Left forelimb (tissue), 1 donor: ENCODE measurements at regions not wholly inside any gene's neighbourhood (a gene's known extent, or its start where the extent isn't known, plus 50 kb on each side); places are given as distances from the start of the nearest gene placed in this dataset.
"Not testable (repeated sequence)": the region's sequence is repeated elsewhere in the genome, so short reads cannot be mapped to it uniquely, and the experiment has no call there.

ENCODE experiments used
- DNase-seq: peaks from one replicate; pipeline ENCODE4 v3.0.0-alpha.2; 2018; ENCODE audit warnings: low spot score

GRCh38 chr2:35548171-35548570 is 807.4 kb upstream of the CRIM1 start:
- no peak for DNase-seq

- no peak for DNase-seq
Observed at GRCh38 chr2:35545301-35545700, 810.3 kb upstream of the CRIM1 start.

GRCh38 chr2:35538796-35539195 is 816.8 kb upstream of the CRIM1 start:
- DNase-seq = no peak

- no peak for DNase-seq
Observed at GRCh38 chr2:35530615-35531135, 824.9 kb upstream of the CRIM1 start.

GRCh38 chr2:35526741-35527140 is 828.8 kb upstream of the CRIM1 start:
- DNase-seq = no peak

- DNase-seq = no peak
Observed at GRCh38 chr2:35522450-35522849, 833.1 kb upstream of the CRIM1 start.

- no peak for DNase-seq
Observed at GRCh38 chr2:35510636-35511035, 844.9 kb upstream of the CRIM1 start.

GRCh38 chr2:35508601-35509000 is 847.0 kb upstream of the CRIM1 start:
- no peak for DNase-seq

- no peak for DNase-seq
Observed at GRCh38 chr2:35504419-35504818, 851.2 kb upstream of the CRIM1 start.

GRCh38 chr2:35503738-35504199 is 851.8 kb upstream of the CRIM1 start:
- DNase-seq = no peak

- no peak for DNase-seq
Observed at GRCh38 chr2:35503311-35503710, 852.3 kb upstream of the CRIM1 start.

- no peak for DNase-seq
Observed at GRCh38 chr2:35501076-35501475, 854.5 kb upstream of the CRIM1 start.

- DNase-seq = no peak
Observed at GRCh38 chr2:35496022-35496421, 859.6 kb upstream of the CRIM1 start.

GRCh38 chr2:35495182-35495581 is 860.4 kb upstream of the CRIM1 start:
- no peak for DNase-seq

- DNase-seq = not testable (repeated sequence)
Observed at GRCh38 chr2:35478121-35478520, 877.5 kb upstream of the CRIM1 start.

GRCh38 chr2:35468245-35468644 is 887.3 kb upstream of the CRIM1 start:
- DNase-seq = no peak

- DNase-seq = no peak
Observed at GRCh38 chr2:35463805-35464596, 891.6 kb upstream of the CRIM1 start.

GRCh38 chr2:35462226-35462998 is 893.2 kb upstream of the CRIM1 start:
- DNase-seq = no peak

GRCh38 chr2:35461406-35461805 is 894.2 kb upstream of the CRIM1 start:
- no peak for DNase-seq

- DNase-seq = no peak
Observed at GRCh38 chr2:35454966-35455638, 900.5 kb upstream of the CRIM1 start.

GRCh38 chr2:35447821-35448220 is 907.8 kb upstream of the CRIM1 start:
- DNase-seq = no peak

- DNase-seq = no peak
Observed at GRCh38 chr2:35447215-35447614, 908.4 kb upstream of the CRIM1 start.

- no peak for DNase-seq
Observed at GRCh38 chr2:35443087-35443486, 912.5 kb upstream of the CRIM1 start.
